ENCODE measurements at regions not wholly inside any gene's neighbourhood (a gene's known extent, or its start where the extent isn't known, plus 50 kb on each side); places are given as distances from the start of the nearest gene placed in this dataset.

GRCh38 chr20:51960047-51960675, 157.8 kb upstream of the SALL4 start:
- no peak overlapping the region for H3K4me3 ChIP-seq (ENCODE audit: low read depth, poor library complexity, severe bottlenecking)
- WGBS, 2 donors = 85 to 89% methylated on average over 12 of the region's 12 CpGs
- TF ChIP-seq POLR2A (IDR thresholded peaks at IDR 0.05) (no peak), CTCF (IDR thresholded peaks at IDR 0.05) (no peak)
- intact Hi-C loops (cut with DNase I; ENCODE audit: low total_unique reads) = no loop called here
- DNase-seq (ENCODE audit: low spot score in 2 of 2) = peak in 1 of 2 donors; percentile 13

- TF ChIP-seq CTCF (IDR thresholded peaks at IDR 0.05) (no peak), POLR2A (IDR thresholded peaks at IDR 0.05) (no peak)
- no peak overlapping the region for H3K4me3 ChIP-seq (ENCODE audit: low read depth, poor library complexity, severe bottlenecking)
- intact Hi-C loops (cut with DNase I; ENCODE audit: low total_unique reads) = no loop called here
- no peak for DNase-seq (ENCODE audit: low spot score in 2 of 2)
- 58 to 77% methylated on average over 3 of the region's 3 CpGs for WGBS, 2 donors
These were observed 156.8 kb upstream of the SALL4 start for GRCh38 chr20:51959066-51959542.

- intact Hi-C loops (cut with DNase I; ENCODE audit: low total_unique reads) = no loop called here
- WGBS, 2 donors = 60 to 67% methylated on average over 11 of the region's 11 CpGs
- TF ChIP-seq POLR2A (IDR thresholded peaks at IDR 0.05) (no peak), CTCF (IDR thresholded peaks at IDR 0.05) (no peak)
- DNase-seq (ENCODE audit: low spot score in 2 of 2) = peak in 1 of 2 donors; percentile 2
- no peak overlapping the region for H3K4me3 ChIP-seq (ENCODE audit: low read depth, poor library complexity, severe bottlenecking)
These were observed 156.1 kb upstream of the SALL4 start for GRCh38 chr20:51958099-51959065.

- TF ChIP-seq CTCF (IDR thresholded peaks at IDR 0.05) = no peak
- TF ChIP-seq POLR2A (IDR thresholded peaks at IDR 0.05) = no peak
- no peak for DNase-seq (ENCODE audit: low spot score in 2 of 2)
- WGBS, 2 donors = 89 to 91% methylated on average over 3 of the region's 3 CpGs
- H3K4me3 ChIP-seq (ENCODE audit: low read depth, poor library complexity, severe bottlenecking) = no peak overlapping the region
- intact Hi-C loops (cut with DNase I; ENCODE audit: low total_unique reads) = no loop called here
These were observed 153.4 kb upstream of the SALL4 start for GRCh38 chr20:51955756-51956155.

- no peak overlapping the region for H3K4me3 ChIP-seq (ENCODE audit: low read depth, poor library complexity, severe bottlenecking)
- WGBS, 2 donors = 83 to 85% methylated on average over 8 of the region's 8 CpGs
- TF ChIP-seq POLR2A (IDR thresholded peaks at IDR 0.05) = no peak
- TF ChIP-seq CTCF (IDR thresholded peaks at IDR 0.05) = no peak
- intact Hi-C loops (cut with DNase I; ENCODE audit: low total_unique reads) = no loop called here
- no peak for DNase-seq (ENCODE audit: low spot score in 2 of 2)
These were observed 151.5 kb upstream of the SALL4 start for GRCh38 chr20:51953731-51954340.

Data from lower leg skin (tissue), 4 donors.